ENCODE measurements at regions not wholly inside any gene's neighbourhood (a gene's known extent, or its start where the extent isn't known, plus 50 kb on each side); places are given as distances from the start of the nearest gene placed in this dataset.

DNA sequence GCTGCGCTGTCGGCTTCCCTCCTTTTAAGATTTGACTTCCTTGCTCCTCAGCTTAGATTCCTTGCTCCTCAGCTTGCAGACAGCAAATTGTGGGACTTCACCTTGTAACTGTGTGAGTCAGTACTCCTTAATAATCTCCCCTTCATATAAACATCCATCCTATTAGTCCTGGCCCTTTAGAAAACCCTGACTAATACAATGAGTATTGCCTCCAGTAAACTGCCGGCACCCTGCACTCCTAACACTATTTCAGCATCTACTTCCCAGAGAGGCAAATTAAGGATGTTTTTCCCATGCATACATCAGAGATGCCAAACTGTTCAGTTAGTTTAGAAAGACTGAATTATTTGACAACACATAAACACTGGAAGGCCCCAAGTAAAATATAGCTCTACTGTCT, 611.3 kb upstream of the TMEM132C start:
- H2BK15ac ChIP-seq (ENCODE audit: low read depth, low read length) = no peak overlapping the region
- no peak overlapping the region for H2AK5ac ChIP-seq (ENCODE audit: insufficient read length, low read length)
- H3K27ac ChIP-seq (ENCODE audit: insufficient read length, low read depth, low read length) = no peak overlapping the region
- no peaks in the 10 kb centered on the region for H3K79me2 ChIP-seq (ENCODE audit: insufficient read depth, low read length)
- no peak overlapping the region for H2BK5ac ChIP-seq (ENCODE audit: insufficient read length, low read length)
- Mint-ChIP-seq H3K27me3 (ENCODE audit: low read depth) (no peaks in the 10 kb centered on the region; the same call in 1 of the 2 replicates), H3K27ac (no peak overlapping the region), H3K9me3 (peaks cover 0 to 2% of the 10 kb centered on the region in 2 experiments; a peak in 2 of 5 replicates), H3K36me3 (ENCODE audit: insufficient read depth in 1 of 3, low read depth in 3 of 3) (0 out of 7 replicates have a peak, but pooled peaks cover 0 to 5% (median 0%) of the 10 kb centered on the region in 3 experiments), H3K4me3 (no peak overlapping the region), H3K4me1 (peaks cover 7 to 13% of the 10 kb centered on the region in 2 experiments)
- no peaks in the 10 kb centered on the region for H3K79me1 ChIP-seq (ENCODE audit: insufficient read depth, low read depth, low read length, poor library complexity, severe bottlenecking)
- H2BK12ac ChIP-seq (ENCODE audit: insufficient read length, low read depth, low read length) = no peak overlapping the region
- no peak overlapping the region for H3K56ac ChIP-seq (ENCODE audit: insufficient read length, low read depth, low read length)
- no peak overlapping the region for H4K8ac ChIP-seq (replicated peaks; ENCODE audit: insufficient read length, low read depth, low read length)
- no peaks in the 10 kb centered on the region for H4K20me1 ChIP-seq (ENCODE audit: control insufficient read depth, insufficient read depth, insufficient read length)
- H2BK20ac ChIP-seq (ENCODE audit: low read depth, low read length, poor library complexity, severe bottlenecking) = no peak overlapping the region
- H2BK120ac ChIP-seq (ENCODE audit: low read depth, low read length, poor library complexity, severe bottlenecking) = no peak overlapping the region
- H4K91ac ChIP-seq (ENCODE audit: insufficient read length, low read depth, low read length) = no peak overlapping the region
- H3K9ac ChIP-seq (ENCODE audit: extremely low read depth, insufficient read length, low read length) = no peak overlapping the region
- no peaks in the 10 kb centered on the region for H3K23me2 ChIP-seq (ENCODE audit: insufficient read length, low read depth, low read length, poor library complexity, severe bottlenecking)
- no peaks in the 10 kb centered on the region for H3K9me3 ChIP-seq (ENCODE audit: control insufficient read depth, low read depth, low read length)
- WGBS (ENCODE audit: extremely low coverage, insufficient read length, low lambda C conversion rate) = no CpG with 5 or more reads among the region's 3 CpGs
- no peak overlapping the region for H3K4me2 ChIP-seq (ENCODE audit: insufficient read depth, insufficient read length, low read length)
- H2AFZ ChIP-seq (ENCODE audit: low read length) = no peak overlapping the region
- H3K18ac ChIP-seq (ENCODE audit: insufficient read length, low read depth, low read length) = no peak overlapping the region
- no peak overlapping the region for H4K5ac ChIP-seq (ENCODE audit: insufficient read length, low read depth, low read length)
- no peak overlapping the region for H3K14ac ChIP-seq (ENCODE audit: insufficient read depth, low read length)
- H3K4ac ChIP-seq (ENCODE audit: low read depth, low read length) = no peak overlapping the region
- H3K4me1 ChIP-seq (ENCODE audit: insufficient read depth, low read length) = no peaks in the 10 kb centered on the region; the same call in 1 of the 2 replicates
- H3K27me3 ChIP-seq (ENCODE audit: insufficient read depth, low read length) = no peaks in the 10 kb centered on the region
- H3T11ph ChIP-seq (ENCODE audit: low read length) = no peak overlapping the region
- TF ChIP-seq, protein P1, sequence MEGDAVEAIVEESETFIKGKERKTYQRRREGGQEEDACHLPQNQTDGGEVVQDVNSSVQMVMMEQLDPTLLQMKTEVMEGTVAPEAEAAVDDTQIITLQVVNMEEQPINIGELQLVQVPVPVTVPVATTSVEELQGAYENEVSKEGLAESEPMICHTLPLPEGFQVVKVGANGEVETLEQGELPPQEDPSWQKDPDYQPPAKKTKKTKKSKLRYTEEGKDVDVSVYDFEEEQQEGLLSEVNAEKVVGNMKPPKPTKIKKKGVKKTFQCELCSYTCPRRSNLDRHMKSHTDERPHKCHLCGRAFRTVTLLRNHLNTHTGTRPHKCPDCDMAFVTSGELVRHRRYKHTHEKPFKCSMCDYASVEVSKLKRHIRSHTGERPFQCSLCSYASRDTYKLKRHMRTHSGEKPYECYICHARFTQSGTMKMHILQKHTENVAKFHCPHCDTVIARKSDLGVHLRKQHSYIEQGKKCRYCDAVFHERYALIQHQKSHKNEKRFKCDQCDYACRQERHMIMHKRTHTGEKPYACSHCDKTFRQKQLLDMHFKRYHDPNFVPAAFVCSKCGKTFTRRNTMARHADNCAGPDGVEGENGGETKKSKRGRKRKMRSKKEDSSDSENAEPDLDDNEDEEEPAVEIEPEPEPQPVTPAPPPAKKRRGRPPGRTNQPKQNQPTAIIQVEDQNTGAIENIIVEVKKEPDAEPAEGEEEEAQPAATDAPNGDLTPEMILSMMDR (conservative IDR thresholded peaks at IDR 0.05) = no peak
- no peak overlapping the region for H3K23ac ChIP-seq (ENCODE audit: insufficient read length, low read depth, low read length)
- no peak for DNase-seq

All from H9 (cell line).